IPS-18a (cell line): ENCODE measurements at regions not wholly inside any gene's neighbourhood (a gene's known extent, or its start where the extent isn't known, plus 50 kb on each side); places are given as distances from the start of the nearest gene placed in this dataset.
"Not testable (repeated sequence)": the region's sequence is repeated elsewhere in the genome, so short reads cannot be mapped to it uniquely, and the experiment has no call there.

Source experiments
- H3K27ac ChIP-seq: one replicate; pipeline ENCODE4 v1.5.1; 2013; ENCODE audit warnings: low read length
- H3K27me3 ChIP-seq: one replicate; pipeline ENCODE4 v1.6.1; 2013; ENCODE audit warnings: mild to moderate bottlenecking, low read length; ENCODE audit not compliant: control insufficient read depth, insufficient read depth
- H3K36me3 ChIP-seq: one replicate; pipeline ENCODE4 v1.6.1; 2013; ENCODE audit warnings: low read depth, low read length; ENCODE audit not compliant: control insufficient read depth
- H3K4me1 ChIP-seq: one replicate; pipeline ENCODE4 v1.6.1; 2013; ENCODE audit warnings: low read depth, low read length; ENCODE audit not compliant: control insufficient read depth
- H3K4me3 ChIP-seq: one replicate; pipeline ENCODE4 v1.5.1; 2013; ENCODE audit warnings: low read length
- H3K9ac ChIP-seq: one replicate; pipeline ENCODE4 v1.6.1; 2013; ENCODE audit warnings: mild to moderate bottlenecking, low read length, moderate library complexity
- H3K9me3 ChIP-seq: one replicate; pipeline ENCODE4 v1.6.1; 2013; ENCODE audit warnings: low read depth, low read length; ENCODE audit not compliant: control insufficient read depth

DNA sequence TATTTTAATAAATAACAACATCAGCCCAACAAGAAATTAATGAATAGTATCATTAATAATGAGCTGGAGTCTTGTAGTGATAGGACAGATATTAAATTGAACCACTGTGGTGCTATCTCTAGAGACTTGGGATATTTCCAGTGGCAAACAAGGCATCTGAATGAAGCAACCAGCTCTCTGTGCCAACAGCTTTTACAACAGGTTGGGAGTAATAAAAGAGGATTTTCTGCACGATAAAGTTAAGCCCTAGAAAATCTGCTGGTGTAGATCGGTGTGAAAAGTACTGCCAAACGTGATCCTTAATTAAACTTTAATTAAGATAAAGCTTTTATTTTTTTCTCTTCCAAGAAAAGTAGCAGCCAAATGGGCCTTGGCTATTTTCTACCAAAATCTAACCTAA is 385.5 kb downstream of the NR4A2 start:
- no peak overlapping the region for H3K9ac ChIP-seq
- no peaks in the 10 kb centered on the region for H3K9me3 ChIP-seq
- no peaks in the 10 kb centered on the region for H3K27me3 ChIP-seq
- no peaks in the 10 kb centered on the region for H3K36me3 ChIP-seq
- no peaks in the 10 kb centered on the region for H3K4me1 ChIP-seq
- no peak overlapping the region for H3K27ac ChIP-seq
- H3K4me3 ChIP-seq = no peak overlapping the region

DNA sequence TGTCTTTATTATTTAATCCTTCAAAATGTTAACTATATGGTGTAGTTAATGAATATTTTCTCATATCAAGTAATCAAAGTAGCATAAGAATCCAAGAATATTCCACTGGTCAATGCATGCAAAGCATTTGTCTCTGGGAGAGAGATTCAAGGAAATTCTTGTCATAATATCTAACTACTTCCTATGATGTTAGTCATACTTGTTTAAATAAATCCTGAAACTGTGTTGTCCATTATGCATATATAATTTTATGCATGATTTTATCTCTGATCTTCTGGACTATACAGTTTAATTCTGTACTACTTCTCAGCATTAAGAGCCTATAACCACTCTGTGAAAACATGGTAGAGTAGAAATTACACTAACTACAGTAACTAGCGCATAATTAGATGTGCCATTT is 388.3 kb downstream of the NR4A2 start:
- Histone ChIP-seq H3K27me3 (no peaks in the 10 kb centered on the region), H3K27ac (no peak overlapping the region), H3K4me3 (no peak overlapping the region), H3K9me3 (no peaks in the 10 kb centered on the region), H3K36me3 (no peaks in the 10 kb centered on the region), H3K9ac (no peak overlapping the region), H3K4me1 (no peaks in the 10 kb centered on the region)

DNA sequence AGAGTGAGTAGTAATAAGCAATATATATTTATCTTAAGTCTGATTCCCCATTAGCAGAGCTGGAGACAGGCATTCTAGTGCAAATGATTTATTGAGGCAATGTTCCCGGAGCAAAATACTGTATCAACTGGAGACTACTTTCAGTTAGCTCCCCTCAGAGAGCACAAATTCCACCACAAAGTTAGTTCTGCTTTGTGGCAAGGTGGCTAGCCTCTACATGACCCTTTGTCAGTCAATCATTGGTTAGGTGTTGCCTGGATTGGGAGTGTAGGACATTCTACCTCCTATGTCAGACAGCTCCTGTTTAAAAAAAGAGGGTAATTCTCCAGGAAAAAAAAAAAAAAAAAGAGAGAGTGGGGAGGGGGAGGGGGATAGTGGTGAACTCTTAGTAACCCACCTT is 402.2 kb downstream of the NR4A2 start:
- Histone ChIP-seq H3K4me3 (no peak overlapping the region), H3K9ac (no peak overlapping the region), H3K4me1 (peaks cover 7% of the 10 kb centered on the region), H3K27me3 (no peaks in the 10 kb centered on the region), H3K9me3 (peaks cover 4% of the 10 kb centered on the region), H3K27ac (no peak overlapping the region), H3K36me3 (no peaks in the 10 kb centered on the region)

DNA sequence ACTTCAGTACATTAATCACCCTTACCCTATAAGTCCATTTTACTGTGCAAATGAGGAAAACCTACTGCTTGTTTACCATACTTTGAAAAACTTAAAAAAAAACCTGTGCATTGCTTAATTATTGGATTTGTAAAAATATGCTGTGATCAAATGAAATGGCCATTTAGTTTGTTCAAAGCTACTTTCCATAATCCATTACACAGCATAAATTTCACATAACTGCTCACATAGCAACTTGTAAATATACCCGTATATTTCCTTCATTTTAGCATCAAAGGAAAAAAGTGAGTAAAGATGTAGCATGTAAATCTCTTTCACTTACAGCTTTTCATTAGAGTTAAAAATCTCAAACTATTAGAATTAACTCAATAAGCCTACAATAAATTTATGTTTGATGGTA is 415.1 kb downstream of the NR4A2 start:
- Histone ChIP-seq H3K4me1 (no peaks in the 10 kb centered on the region), H3K27me3 (no peaks in the 10 kb centered on the region), H3K9me3 (no peaks in the 10 kb centered on the region), H3K36me3 (no peaks in the 10 kb centered on the region), H3K4me3 (no peak overlapping the region), H3K9ac (no peak overlapping the region), H3K27ac (no peak overlapping the region)

DNA sequence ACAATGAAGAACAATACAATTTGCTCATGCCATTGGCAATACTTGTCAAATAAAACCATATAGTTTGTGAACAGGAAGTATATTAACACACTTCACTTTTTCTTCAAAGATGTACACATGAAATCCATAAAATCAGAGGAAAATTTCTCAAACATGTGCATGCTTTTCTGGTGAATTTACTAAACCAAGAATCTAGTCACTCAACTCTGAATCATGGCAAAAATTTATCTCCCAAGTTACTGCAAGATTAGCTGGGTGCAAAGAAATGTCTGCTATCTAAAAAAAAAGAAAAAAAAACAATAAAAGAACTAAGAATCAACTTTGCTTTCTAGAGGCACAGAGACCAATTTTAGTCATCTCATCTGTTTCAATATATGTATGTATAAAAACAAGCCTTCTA is 419.2 kb downstream of the NR4A2 start:
- Histone ChIP-seq H3K4me3 (no peak overlapping the region), H3K9ac (no peak overlapping the region)

DNA sequence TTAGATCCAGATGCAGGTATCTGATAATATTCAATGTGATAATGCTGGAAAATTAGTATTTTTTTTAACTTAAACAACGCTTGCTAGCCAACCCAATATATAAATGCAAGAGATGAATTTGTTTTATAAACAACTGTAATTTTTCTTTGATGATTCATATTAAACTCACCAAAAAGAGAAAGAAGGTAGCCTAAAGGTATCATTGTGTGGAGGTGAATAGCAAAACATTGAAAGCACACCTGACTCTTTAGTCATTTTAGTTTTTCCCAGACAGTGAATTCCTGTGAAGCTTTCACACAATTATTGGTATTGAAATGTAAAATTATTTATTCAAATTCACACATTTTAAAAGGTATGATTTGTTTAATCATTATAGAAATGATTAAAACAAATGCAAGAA is 424.0 kb downstream of the NR4A2 start:
- no peak overlapping the region for H3K9ac ChIP-seq
- no peaks in the 10 kb centered on the region for H3K27me3 ChIP-seq
- H3K4me1 ChIP-seq = peaks cover 27% of the 10 kb centered on the region
- H3K27ac ChIP-seq = no peak overlapping the region
- H3K36me3 ChIP-seq = no peaks in the 10 kb centered on the region
- H3K9me3 ChIP-seq = no peaks in the 10 kb centered on the region
- no peak overlapping the region for H3K4me3 ChIP-seq

More for the DNA sequence above, 419.2 kb downstream of the NR4A2 start:
- Histone ChIP-seq H3K4me1 (peaks cover 2% of the 10 kb centered on the region), H3K9me3 (no peaks in the 10 kb centered on the region), H3K36me3 (no peaks in the 10 kb centered on the region), H3K27me3 (no peaks in the 10 kb centered on the region), H3K27ac (no peak overlapping the region)

DNA sequence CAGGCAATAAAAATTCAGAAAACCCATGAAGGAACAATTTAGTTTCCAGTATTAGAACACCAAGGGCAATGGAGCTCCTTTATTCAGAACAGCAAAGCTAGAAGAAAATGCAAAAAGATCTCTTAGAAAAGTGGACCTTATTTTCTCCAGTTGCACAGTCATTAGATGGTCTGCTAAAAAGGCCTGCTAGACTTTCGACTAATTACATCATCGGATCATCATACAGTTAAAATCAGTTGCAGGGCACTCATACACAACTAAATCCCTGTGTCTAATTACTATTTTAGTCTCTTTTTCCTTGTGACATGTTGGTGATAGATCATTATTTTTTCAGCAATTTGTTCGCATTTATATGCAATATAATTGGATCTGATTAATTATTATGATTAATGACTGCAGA is 425.3 kb downstream of the NR4A2 start:
- H3K4me3 ChIP-seq = no peak overlapping the region
- peaks cover 27% of the 10 kb centered on the region for H3K4me1 ChIP-seq
- no peaks in the 10 kb centered on the region for H3K27me3 ChIP-seq
- no peaks in the 10 kb centered on the region for H3K9me3 ChIP-seq
- H3K27ac ChIP-seq = no peak overlapping the region
- no peak overlapping the region for H3K9ac ChIP-seq
- no peaks in the 10 kb centered on the region for H3K36me3 ChIP-seq

DNA sequence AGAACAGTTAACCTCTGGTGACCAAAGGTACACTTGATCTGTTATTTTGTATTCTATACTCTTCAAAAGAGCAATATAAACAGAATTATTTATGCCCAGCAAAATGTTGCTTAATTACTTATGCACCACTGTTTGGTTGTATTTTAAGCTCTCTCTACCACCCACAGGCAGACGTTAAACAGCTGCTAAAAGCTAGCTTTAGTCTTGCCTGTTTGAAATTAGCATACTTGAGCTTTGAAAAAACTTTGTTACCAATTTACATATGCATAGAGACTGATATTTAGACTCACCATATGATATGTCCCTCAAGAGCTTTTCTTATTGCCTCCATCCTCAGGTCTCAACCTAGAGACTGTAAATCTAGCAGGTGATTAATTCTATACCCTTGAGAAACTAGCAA is 426.9 kb downstream of the NR4A2 start:
- Histone ChIP-seq H3K9me3 (no peaks in the 10 kb centered on the region), H3K9ac (no peak overlapping the region), H3K27ac (no peak overlapping the region), H3K27me3 (no peaks in the 10 kb centered on the region), H3K4me3 (peak overlapping the region; percentile 26), H3K36me3 (no peaks in the 10 kb centered on the region), H3K4me1 (peaks cover 27% of the 10 kb centered on the region)

DNA sequence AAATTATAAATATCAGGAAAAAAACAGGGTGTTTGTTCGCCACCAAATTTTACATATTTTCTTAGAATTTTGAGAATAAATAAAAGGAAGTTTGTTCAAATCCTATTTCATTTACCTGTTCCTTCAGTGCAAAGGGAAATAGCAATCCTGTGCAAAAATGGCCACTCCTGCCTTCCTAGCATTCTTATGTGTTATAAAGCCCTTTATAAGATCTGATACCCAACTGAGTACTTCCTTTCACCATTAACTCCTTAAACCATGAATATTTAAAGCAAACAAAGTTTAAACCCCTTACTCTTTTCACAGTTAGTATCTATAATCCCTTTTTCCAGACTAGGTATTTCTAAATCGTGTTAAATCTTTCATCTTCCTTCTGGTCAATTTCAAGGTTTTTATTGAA is 427.8 kb downstream of the NR4A2 start:
- no peak overlapping the region for H3K9ac ChIP-seq
- peaks cover 29% of the 10 kb centered on the region for H3K4me1 ChIP-seq
- H3K27me3 ChIP-seq = no peaks in the 10 kb centered on the region
- H3K9me3 ChIP-seq = no peaks in the 10 kb centered on the region
- peak overlapping the region; percentile 6 for H3K4me3 ChIP-seq
- H3K27ac ChIP-seq = no peak overlapping the region
- H3K36me3 ChIP-seq = no peaks in the 10 kb centered on the region

DNA sequence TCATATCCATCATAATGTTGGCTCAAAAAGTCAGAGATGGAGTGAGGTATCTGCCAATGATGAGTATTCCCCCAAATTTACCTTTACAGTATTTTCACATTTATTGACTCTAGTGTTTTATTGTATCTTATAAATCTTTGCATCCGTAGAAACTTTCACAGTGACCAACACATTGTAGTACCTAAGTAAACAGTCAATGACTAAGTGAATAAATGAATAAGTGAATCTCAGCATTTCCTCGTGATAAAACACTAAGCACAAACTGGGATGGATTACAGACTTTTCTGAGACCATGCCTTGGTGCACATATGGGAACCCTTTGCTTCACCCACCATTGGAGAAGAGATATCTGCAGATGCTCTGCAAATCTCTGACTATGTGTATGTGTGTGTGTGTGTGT is 429.9 kb downstream of the NR4A2 start:
- no peaks in the 10 kb centered on the region for H3K27me3 ChIP-seq
- no peak overlapping the region for H3K9ac ChIP-seq
- no peak overlapping the region for H3K4me3 ChIP-seq
- no peak overlapping the region for H3K27ac ChIP-seq
- no peaks in the 10 kb centered on the region for H3K9me3 ChIP-seq
- H3K4me1 ChIP-seq = peaks cover 23% of the 10 kb centered on the region
- no peaks in the 10 kb centered on the region for H3K36me3 ChIP-seq

DNA sequence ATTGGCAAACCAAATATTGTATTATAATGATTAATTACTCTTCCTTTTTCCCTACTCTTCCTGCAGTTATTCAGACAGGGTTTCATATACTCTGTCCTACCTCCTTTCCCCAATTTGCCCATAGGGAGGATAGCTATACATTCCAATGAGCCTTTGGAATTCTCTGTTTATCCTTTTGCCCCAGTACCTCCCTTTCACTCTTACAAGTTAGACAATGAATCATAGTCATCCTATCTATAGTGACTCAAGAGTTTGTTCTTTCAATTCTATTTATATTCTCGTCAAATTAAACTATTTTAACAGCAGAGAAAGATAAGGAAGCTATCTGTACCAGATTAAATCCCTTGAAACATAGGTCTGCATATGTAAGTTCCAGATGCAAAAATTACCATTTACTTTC is 437.5 kb downstream of the NR4A2 start:
- Histone ChIP-seq H3K27ac (no peak overlapping the region), H3K4me1 (peaks cover 6% of the 10 kb centered on the region), H3K9ac (no peak overlapping the region), H3K36me3 (no peaks in the 10 kb centered on the region), H3K27me3 (no peaks in the 10 kb centered on the region), H3K4me3 (no peak overlapping the region), H3K9me3 (no peaks in the 10 kb centered on the region)

DNA sequence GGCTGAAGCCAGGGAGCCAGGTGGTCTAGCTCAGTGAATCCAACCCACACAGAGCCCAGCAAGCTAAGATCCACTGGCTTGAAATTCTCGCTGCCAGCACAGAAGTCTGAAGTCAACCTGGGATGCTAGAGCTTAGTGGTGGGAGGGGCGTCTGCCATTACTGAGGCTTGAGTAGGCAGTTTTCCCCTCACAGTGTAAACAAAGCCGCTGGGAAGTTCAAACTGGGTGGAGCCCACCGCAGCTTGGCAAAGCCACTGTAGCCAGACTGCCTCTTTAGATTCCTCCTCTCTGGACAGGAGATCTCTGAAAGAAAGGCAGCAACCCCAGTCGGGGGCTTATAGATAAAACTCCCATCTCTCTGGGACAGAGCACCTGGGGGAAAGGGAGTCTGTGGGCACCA is 452.1 kb downstream of the NR4A2 start:
- H3K27ac ChIP-seq, H3K36me3 ChIP-seq, H3K4me3 ChIP-seq, H3K27me3 ChIP-seq, H3K4me1 ChIP-seq, H3K9ac ChIP-seq, H3K9me3 ChIP-seq: not testable (repeated sequence)

DNA sequence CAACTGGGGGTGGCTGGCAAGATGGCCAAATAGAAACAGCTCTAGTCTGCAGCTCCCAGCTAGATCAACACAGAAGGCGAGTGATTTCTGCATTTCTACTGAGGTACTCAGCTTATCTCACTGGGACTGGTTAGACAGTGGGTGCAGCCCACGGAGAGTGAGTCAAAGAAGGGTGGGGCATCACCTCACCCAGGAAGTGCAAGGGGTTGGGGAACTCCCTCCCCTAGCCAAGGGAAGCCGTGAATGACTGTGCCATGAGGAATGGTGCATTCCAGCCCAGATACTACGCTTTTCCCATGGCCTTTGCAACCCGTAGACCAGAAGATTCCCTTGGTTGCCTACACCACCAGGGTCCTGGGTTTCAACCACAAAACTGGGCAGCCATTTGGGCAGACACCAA is 452.6 kb downstream of the NR4A2 start:
- H3K27me3 ChIP-seq, H3K4me1 ChIP-seq, H3K9me3 ChIP-seq, H3K4me3 ChIP-seq, H3K36me3 ChIP-seq, H3K27ac ChIP-seq, H3K9ac ChIP-seq: not testable (repeated sequence)
